Loucy (cell line): ENCODE measurements at regions not wholly inside any gene's neighbourhood (a gene's known extent, or its start where the extent isn't known, plus 50 kb on each side); places are given as distances from the start of the nearest gene placed in this dataset.

Experiments
- H2AFZ ChIP-seq: fragments of 200-600 bp; sonication (generic); 2 replicates; pipeline ENCODE4 v1.6.0; 2016; ENCODE audit warnings: antibody characterized with exemption, mild to moderate bottlenecking, low read length, moderate library complexity
- H3F3A ChIP-seq: fragments of 200-600 bp; 2 replicates; pipeline ENCODE4 v1.6.0; 2016; ENCODE audit warnings: antibody characterized with exemption, low read depth, mild to moderate bottlenecking
- H3K27me3 ChIP-seq: fragments of 200-600 bp; sonication (generic); 2 replicates; pipeline ENCODE4 v1.6.1; 2014; ENCODE audit warnings: low read length, mild to moderate bottlenecking; ENCODE audit not compliant: insufficient read depth, poor library complexity, severe bottlenecking
- H3K36me3 ChIP-seq: fragments of 200-600 bp; sonication (generic); 2 replicates; pipeline ENCODE4 v1.6.1; 2016; ENCODE audit warnings: low read length; ENCODE audit not compliant: insufficient read depth
- H3K4me1 ChIP-seq: fragments of 200-600 bp; sonication (generic); 2 replicates; pipeline ENCODE4 v1.5.1; 2014; ENCODE audit warnings: low read length, mild to moderate bottlenecking; ENCODE audit not compliant: insufficient read depth, poor library complexity, severe bottlenecking
- H3K4me2 ChIP-seq: fragments of 200-600 bp; sonication (generic); 2 replicates; pipeline ENCODE4 v1.6.0; 2014; ENCODE audit warnings: antibody characterized with exemption, low read length, low read depth, mild to moderate bottlenecking; ENCODE audit not compliant: poor library complexity, severe bottlenecking
- H3K4me3 ChIP-seq: fragments of 200-600 bp; sonication (generic); 2 replicates; pipeline ENCODE4 v1.5.1; 2014; ENCODE audit warnings: low read length, mild to moderate bottlenecking, mixed read lengths; ENCODE audit not compliant: poor library complexity, severe bottlenecking
- H3K79me2 ChIP-seq: fragments of 200-600 bp; sonication (generic); 2 replicates; pipeline ENCODE4 v1.6.1; 2014; ENCODE audit warnings: low read length; ENCODE audit not compliant: insufficient read depth
- H3K9ac ChIP-seq: fragments of 200-600 bp; sonication (generic); 2 replicates; pipeline ENCODE4 v1.6.0; 2014; ENCODE audit warnings: mild to moderate bottlenecking, low read depth, low read length, moderate library complexity; ENCODE audit not compliant: poor library complexity, severe bottlenecking
- H3K9me2 ChIP-seq: fragments of 200-600 bp; sonication (generic); replicated peaks from 2 replicates; pipeline ENCODE4 v1.6.1; 2016; ENCODE audit warnings: low read depth, low read length, mixed read lengths
- H3K9me3 ChIP-seq: fragments of 200-600 bp; sonication (generic); 2 replicates; pipeline ENCODE4 v1.6.1; 2014; ENCODE audit warnings: mild to moderate bottlenecking, antibody characterized with exemption, low read length, low read depth; ENCODE audit not compliant: insufficient read depth
- H4K20me1 ChIP-seq: fragments of 200-600 bp; sonication (generic); 2 replicates; pipeline ENCODE4 v1.6.0; 2014; ENCODE audit warnings: antibody characterized with exemption, low read length, mild to moderate bottlenecking; ENCODE audit not compliant: insufficient read depth, poor library complexity, severe bottlenecking
- CTCF ChIP-seq: fragments of 200-600 bp; sonication (generic); conservative IDR thresholded peaks from 2 replicates; pipeline ENCODE4 v1.5.1; 2014; ENCODE audit warnings: mild to moderate bottlenecking, antibody characterized with exemption, low read length
- EZH2phosphoT487 ChIP-seq: fragments of 200-600 bp; IDR thresholded peaks from 2 replicates; pipeline ENCODE4 v1.6.1; 2018; ENCODE audit warnings: antibody characterized with exemption, mild to moderate bottlenecking, moderate library complexity, borderline replicate concordance

- Histone ChIP-seq H3F3A (no peaks in the 10 kb centered on the region), H3K4me2 (no peak overlapping the region), H3K36me3 (no peaks in the 10 kb centered on the region), H2AFZ (no peak overlapping the region), H4K20me1 (no peaks in the 10 kb centered on the region), H3K4me1 (no peaks in the 10 kb centered on the region), H3K9me3 (no peaks in the 10 kb centered on the region), H3K9ac (no peak overlapping the region), H3K27me3 (no peaks in the 10 kb centered on the region), H3K9me2 (no peaks in the 10 kb centered on the region), H3K4me3 (no peak overlapping the region), H3K79me2 (no peaks in the 10 kb centered on the region)
- TF ChIP-seq CTCF (no peak), EZH2phosphoT487 (no peak)
Observed at GRCh38 chr20:12573442-12573841, 435.3 kb upstream of the SPTLC3 start.

- Histone ChIP-seq H3F3A (no peaks in the 10 kb centered on the region), H3K27me3 (no peaks in the 10 kb centered on the region), H3K9ac (no peak overlapping the region), H3K4me3 (no peak overlapping the region), H4K20me1 (no peaks in the 10 kb centered on the region), H3K9me3 (0 out of 2 replicates have a peak, but pooled peaks cover 2% of the 10 kb centered on the region), H3K4me1 (no peaks in the 10 kb centered on the region), H3K4me2 (no peak overlapping the region), H3K36me3 (no peaks in the 10 kb centered on the region), H3K79me2 (no peaks in the 10 kb centered on the region), H3K9me2 (no peaks in the 10 kb centered on the region), H2AFZ (no peak overlapping the region)
- no peak for TF ChIP-seq EZH2phosphoT487
- no peak for TF ChIP-seq CTCF
Observed at GRCh38 chr20:12575352-12576095, 433.2 kb upstream of the SPTLC3 start.

- H3K4me1 ChIP-seq = no peaks in the 10 kb centered on the region
- H3K79me2 ChIP-seq = no peaks in the 10 kb centered on the region
- H3K27me3 ChIP-seq = no peaks in the 10 kb centered on the region
- H3K9ac ChIP-seq = no peak overlapping the region
- H3K9me3 ChIP-seq = 0 out of 2 replicates have a peak, but pooled peaks cover 2% of the 10 kb centered on the region
- no peaks in the 10 kb centered on the region for H4K20me1 ChIP-seq
- no peaks in the 10 kb centered on the region for H3F3A ChIP-seq
- H3K4me3 ChIP-seq = no peak overlapping the region
- no peak overlapping the region for H2AFZ ChIP-seq
- no peak for TF ChIP-seq CTCF
- no peak for TF ChIP-seq EZH2phosphoT487
- H3K36me3 ChIP-seq = no peaks in the 10 kb centered on the region
- no peak overlapping the region for H3K4me2 ChIP-seq
- no peaks in the 10 kb centered on the region for H3K9me2 ChIP-seq
Observed at GRCh38 chr20:12577213-12577612, 431.6 kb upstream of the SPTLC3 start.
